Hepatocyte (in vitro differentiated cells): ENCODE measurements at regions not wholly inside any gene's neighbourhood (a gene's known extent, or its start where the extent isn't known, plus 50 kb on each side); places are given as distances from the start of the nearest gene placed in this dataset.

Source experiments
- DNase-seq: peaks from one replicate; pipeline ENCODE4 v3.0.0-alpha.2; 2016; ENCODE audit warnings: low spot score
- H2AFZ ChIP-seq: fragments of 200-600 bp; sonication (generic); 2 replicates; pipeline ENCODE4 v1.6.0; 2016; ENCODE audit warnings: antibody characterized with exemption, mild to moderate bottlenecking
- H3K27ac ChIP-seq: fragments of 200-600 bp; sonication (generic); 2 replicates; pipeline ENCODE4 v1.5.1; 2016; ENCODE audit warnings: mild to moderate bottlenecking
- H3K27me3 ChIP-seq: fragments of 200-600 bp; sonication (generic); 2 replicates; pipeline ENCODE4 v1.6.1; 2016
- H3K36me3 ChIP-seq: fragments of 200-600 bp; sonication (generic); replicated peaks from 2 replicates; pipeline ENCODE4 v1.5.1; 2016; ENCODE audit warnings: low read depth; ENCODE audit not compliant: insufficient read depth
- H3K4me1 ChIP-seq: fragments of 200-600 bp; sonication (generic); 2 replicates; pipeline ENCODE4 v1.5.1; 2016; ENCODE audit warnings: mild to moderate bottlenecking, moderate library complexity; ENCODE audit not compliant: insufficient read depth
- H3K4me2 ChIP-seq: fragments of 200-600 bp; sonication (generic); 2 replicates; pipeline ENCODE4 v1.6.0; 2016
- H3K4me3 ChIP-seq: fragments of 200-600 bp; sonication (generic); 2 replicates; pipeline ENCODE4 v1.5.1; 2016; ENCODE audit warnings: mild to moderate bottlenecking
- H3K79me2 ChIP-seq: fragments of 200-600 bp; sonication (generic); 2 replicates; pipeline ENCODE4 v1.6.0; 2017; ENCODE audit warnings: mild to moderate bottlenecking
- H3K9me2 ChIP-seq: fragments of 200-600 bp; sonication (generic); replicated peaks from 2 replicates; pipeline ENCODE4 v1.6.0; 2017; ENCODE audit warnings: mild to moderate bottlenecking; ENCODE audit not compliant: insufficient read depth
- H3K9me3 ChIP-seq: fragments of 200-600 bp; sonication (generic); 2 replicates; pipeline ENCODE4 v1.5.1; 2016; ENCODE audit warnings: low read depth, mild to moderate bottlenecking
- H4K20me1 ChIP-seq: fragments of 200-600 bp; sonication (generic); 2 replicates; pipeline ENCODE4 v1.6.0; 2016; ENCODE audit warnings: mild to moderate bottlenecking; ENCODE audit not compliant: insufficient read depth, poor library complexity, severe bottlenecking
- EZH2 ChIP-seq: fragments of 200-600 bp; sonication (generic); IDR thresholded peaks from 2 replicates; pipeline ENCODE4 v1.6.1; 2016; ENCODE audit warnings: antibody characterized with exemption, mild to moderate bottlenecking, borderline replicate concordance
- EZH2phosphoT487 ChIP-seq: fragments of 200-600 bp; sonication (generic); IDR thresholded peaks from one replicate; pipeline ENCODE4 v1.6.1; 2018; ENCODE audit warnings: antibody characterized with exemption, mild to moderate bottlenecking, low read depth, moderate library complexity; ENCODE audit not compliant: unreplicated experiment, severe bottlenecking
- WGBS: methylation state at CpG from one replicate; pipeline ENCODE4 v1.1.6; 2016; ENCODE audit warnings: low lambda C conversion rate; ENCODE audit errors: missing lambda C conversion rate; 5-methylcytosine and 5-hydroxymethylcytosine counted together
- TF ChIP-seq, protein P1 (sequence below): fragments of 200-600 bp; sonication (generic); IDR thresholded peaks from 2 replicates; pipeline ENCODE4 v1.5.1; 2016; ENCODE audit warnings: antibody characterized with exemption, mild to moderate bottlenecking; ENCODE audit not compliant: poor library complexity

DNA sequence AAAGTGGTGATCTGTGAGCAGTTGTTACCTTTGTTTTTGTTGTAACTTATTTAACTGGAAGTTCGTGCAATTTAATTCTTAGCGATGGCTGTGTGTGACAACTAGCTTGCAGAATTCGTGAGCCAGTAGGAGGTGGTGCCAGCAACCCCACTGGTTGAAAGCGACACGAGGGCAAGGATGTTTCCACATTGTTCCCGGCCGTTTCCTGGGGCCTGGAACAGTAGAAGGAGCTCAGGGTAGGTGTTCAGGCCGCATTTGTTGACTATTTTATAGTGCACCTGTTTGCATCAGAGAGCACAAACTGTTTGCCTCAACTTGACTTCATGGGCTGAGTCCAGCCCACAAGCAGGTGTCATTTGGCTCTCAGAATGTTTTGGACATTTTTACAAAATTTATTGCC lies 112.1 kb upstream of the PTPN1 start:
- DNase-seq: no peak
- Histone ChIP-seq H3K9me2 (no peaks in the 10 kb centered on the region), H3K27me3 (no peaks in the 10 kb centered on the region), H2AFZ (no peak overlapping the region), H3K9me3 (no peaks in the 10 kb centered on the region), H3K36me3 (no peaks in the 10 kb centered on the region), H3K27ac (no peak overlapping the region), H3K79me2 (no peaks in the 10 kb centered on the region), H4K20me1 (no peaks in the 10 kb centered on the region), H3K4me2 (no peak overlapping the region), H3K4me3 (no peak overlapping the region), H3K4me1 (peaks cover 12% of the 10 kb centered on the region)
- WGBS: 90% methylated on average over 8 of the region's 8 CpGs
- TF ChIP-seq EZH2 (no peak), EZH2phosphoT487 (no peak)
- TF ChIP-seq, protein P1, sequence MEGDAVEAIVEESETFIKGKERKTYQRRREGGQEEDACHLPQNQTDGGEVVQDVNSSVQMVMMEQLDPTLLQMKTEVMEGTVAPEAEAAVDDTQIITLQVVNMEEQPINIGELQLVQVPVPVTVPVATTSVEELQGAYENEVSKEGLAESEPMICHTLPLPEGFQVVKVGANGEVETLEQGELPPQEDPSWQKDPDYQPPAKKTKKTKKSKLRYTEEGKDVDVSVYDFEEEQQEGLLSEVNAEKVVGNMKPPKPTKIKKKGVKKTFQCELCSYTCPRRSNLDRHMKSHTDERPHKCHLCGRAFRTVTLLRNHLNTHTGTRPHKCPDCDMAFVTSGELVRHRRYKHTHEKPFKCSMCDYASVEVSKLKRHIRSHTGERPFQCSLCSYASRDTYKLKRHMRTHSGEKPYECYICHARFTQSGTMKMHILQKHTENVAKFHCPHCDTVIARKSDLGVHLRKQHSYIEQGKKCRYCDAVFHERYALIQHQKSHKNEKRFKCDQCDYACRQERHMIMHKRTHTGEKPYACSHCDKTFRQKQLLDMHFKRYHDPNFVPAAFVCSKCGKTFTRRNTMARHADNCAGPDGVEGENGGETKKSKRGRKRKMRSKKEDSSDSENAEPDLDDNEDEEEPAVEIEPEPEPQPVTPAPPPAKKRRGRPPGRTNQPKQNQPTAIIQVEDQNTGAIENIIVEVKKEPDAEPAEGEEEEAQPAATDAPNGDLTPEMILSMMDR: no peak

DNA sequence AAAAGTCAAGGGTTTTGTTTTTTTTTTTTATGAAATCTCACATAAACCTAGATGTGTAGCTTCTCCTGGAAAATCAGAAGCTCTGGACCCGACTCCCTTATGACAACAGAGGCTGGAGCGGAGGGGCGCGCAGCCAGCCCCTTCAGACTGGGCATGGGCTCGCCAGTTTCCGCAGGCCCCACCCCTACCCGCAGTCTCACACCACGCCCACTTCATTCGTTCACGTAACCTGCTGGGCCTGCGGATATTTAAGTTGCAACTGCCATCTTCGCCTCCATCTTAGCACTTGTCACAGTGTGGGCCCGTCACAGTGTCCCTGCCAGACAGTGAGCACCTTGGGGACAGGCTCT lies 111.7 kb upstream of the PTPN1 start:
- no peaks in the 10 kb centered on the region for H3K9me3 ChIP-seq
- no peaks in the 10 kb centered on the region for H4K20me1 ChIP-seq
- TF ChIP-seq EZH2phosphoT487 (no peak), EZH2 (no peak)
- TF ChIP-seq, protein P1: no peak
- no peaks in the 10 kb centered on the region for H3K79me2 ChIP-seq
- H3K9me2 ChIP-seq: no peaks in the 10 kb centered on the region
- H3K36me3 ChIP-seq: no peaks in the 10 kb centered on the region
- H3K4me2 ChIP-seq: no peak overlapping the region
- no peaks in the 10 kb centered on the region for H3K27me3 ChIP-seq
- no peak overlapping the region for H3K4me3 ChIP-seq
- WGBS: 87% methylated on average over 13 of the region's 13 CpGs
- no peak for DNase-seq
- H2AFZ ChIP-seq: no peak overlapping the region
- H3K4me1 ChIP-seq: peaks cover 12% of the 10 kb centered on the region
- H3K27ac ChIP-seq: no peak overlapping the region

DNA sequence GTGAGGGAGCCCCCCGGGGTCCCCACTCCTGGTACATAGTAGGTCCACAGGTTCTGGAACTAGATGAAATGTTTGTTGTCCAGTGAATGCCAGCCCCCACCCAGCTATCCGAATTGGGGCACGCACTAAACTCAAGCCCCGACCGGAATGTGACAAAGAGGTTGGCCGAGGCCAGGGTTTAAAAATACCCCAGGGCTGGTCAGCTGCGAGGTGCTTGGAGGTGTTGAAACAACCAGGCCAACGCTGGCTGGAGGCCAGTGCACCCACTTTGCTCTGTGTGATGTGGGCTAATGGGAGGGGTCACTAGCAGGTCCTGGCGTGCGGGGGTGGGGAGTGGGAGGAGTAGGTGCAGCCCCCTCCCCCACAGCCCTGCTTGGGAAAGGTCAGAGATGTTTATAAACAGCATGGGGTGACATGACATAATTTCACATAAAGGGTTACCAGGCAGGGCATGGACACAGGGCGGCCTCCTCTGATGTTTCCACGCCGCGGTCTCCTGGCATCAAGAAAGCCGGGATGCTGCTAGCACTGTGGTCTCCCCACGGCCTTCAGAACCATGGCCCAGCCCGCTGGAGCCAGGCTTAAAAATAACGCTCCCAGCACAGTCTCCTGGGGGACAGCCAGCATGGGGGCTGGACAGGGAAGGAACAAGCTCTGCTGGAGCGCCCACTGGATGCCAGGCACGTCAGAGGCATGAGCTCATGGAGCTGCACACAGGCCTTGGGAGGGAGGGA lies 111.2 kb upstream of the PTPN1 start:
- Histone ChIP-seq H3K4me1 (peaks cover 12% of the 10 kb centered on the region), H3K9me2 (no peaks in the 10 kb centered on the region), H2AFZ (no peak overlapping the region), H4K20me1 (no peaks in the 10 kb centered on the region), H3K4me3 (no peak overlapping the region), H3K79me2 (no peaks in the 10 kb centered on the region), H3K36me3 (no peaks in the 10 kb centered on the region), H3K27ac (no peak overlapping the region), H3K4me2 (no peak overlapping the region), H3K9me3 (no peaks in the 10 kb centered on the region), H3K27me3 (no peaks in the 10 kb centered on the region)
- TF ChIP-seq EZH2phosphoT487 (no peak), EZH2 (no peak)
- TF ChIP-seq, protein P1: no peak
- 80% methylated on average over 20 of the region's 20 CpGs for WGBS
- DNase-seq: peak; percentile 38
